ENCODE measurements at regions not wholly inside any gene's neighbourhood (a gene's known extent, or its start where the extent isn't known, plus 50 kb on each side); places are given as distances from the start of the nearest gene placed in this dataset.

DNA sequence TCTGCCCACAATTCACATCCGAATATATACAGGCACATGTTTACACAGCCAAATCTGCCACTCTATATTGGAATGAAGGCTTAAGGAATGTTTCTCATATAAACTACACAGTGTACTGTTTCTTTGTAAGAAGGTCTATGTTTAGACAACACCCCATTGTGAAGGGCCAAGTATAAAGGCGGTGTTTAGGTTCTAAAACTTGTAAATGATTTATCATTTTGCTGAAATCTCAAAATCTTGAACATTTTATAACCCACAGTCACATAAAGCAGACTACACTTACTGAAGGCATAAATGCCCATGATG lies 94.0 kb downstream of the ZNF608 start:
- DNase-seq (ENCODE audit: low read depth) = no peak
- TF ChIP-seq, protein P1, sequence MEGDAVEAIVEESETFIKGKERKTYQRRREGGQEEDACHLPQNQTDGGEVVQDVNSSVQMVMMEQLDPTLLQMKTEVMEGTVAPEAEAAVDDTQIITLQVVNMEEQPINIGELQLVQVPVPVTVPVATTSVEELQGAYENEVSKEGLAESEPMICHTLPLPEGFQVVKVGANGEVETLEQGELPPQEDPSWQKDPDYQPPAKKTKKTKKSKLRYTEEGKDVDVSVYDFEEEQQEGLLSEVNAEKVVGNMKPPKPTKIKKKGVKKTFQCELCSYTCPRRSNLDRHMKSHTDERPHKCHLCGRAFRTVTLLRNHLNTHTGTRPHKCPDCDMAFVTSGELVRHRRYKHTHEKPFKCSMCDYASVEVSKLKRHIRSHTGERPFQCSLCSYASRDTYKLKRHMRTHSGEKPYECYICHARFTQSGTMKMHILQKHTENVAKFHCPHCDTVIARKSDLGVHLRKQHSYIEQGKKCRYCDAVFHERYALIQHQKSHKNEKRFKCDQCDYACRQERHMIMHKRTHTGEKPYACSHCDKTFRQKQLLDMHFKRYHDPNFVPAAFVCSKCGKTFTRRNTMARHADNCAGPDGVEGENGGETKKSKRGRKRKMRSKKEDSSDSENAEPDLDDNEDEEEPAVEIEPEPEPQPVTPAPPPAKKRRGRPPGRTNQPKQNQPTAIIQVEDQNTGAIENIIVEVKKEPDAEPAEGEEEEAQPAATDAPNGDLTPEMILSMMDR (conservative IDR thresholded peaks at IDR 0.05; ENCODE audit: control insufficient read depth, insufficient read depth, low read depth, low read length) = no peak
- H3K4me3 ChIP-seq (ENCODE audit: control insufficient read depth, low read depth, low read length) = no peak overlapping the region

DNA sequence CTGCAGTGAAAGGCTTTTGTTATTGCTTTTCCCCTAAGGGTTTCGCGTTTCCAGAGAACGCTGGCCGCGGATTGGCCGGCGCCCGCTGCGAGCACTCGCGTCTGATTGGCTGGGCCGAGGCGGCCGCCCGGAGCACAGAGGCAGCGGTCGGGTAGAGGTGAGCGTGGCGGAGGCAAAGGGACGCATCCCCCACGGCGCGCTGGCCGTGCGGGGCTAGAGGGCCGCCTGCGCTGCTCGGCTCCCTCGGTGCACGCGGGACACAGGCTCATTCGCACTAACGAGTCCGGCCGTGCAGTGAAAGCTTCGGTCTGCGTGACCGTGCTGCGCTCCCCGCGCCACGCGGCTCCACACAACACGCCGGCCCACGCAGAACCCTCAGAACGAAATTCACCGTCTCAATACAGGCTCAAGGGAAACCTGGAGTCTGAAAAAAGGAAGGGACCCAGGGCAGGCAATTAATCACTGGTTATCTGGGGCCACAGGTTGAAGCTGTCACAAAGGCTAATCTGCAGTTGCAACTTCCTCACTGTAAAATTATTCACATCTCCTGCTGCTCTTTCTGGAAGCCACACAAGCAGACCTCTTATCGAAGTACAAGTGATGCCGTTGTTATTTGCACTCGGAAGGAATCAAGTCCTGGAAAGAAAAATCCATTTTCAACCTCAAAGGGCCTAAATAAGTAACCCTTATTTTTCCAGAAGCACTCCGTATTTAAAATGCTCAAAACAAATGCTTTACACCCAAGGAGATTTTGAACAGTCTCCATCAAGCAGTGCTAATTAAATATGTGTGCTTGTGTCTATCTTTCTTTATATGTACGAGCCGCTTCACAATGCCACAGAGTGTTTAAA lies 94.6 kb downstream of the ZNF608 start:
- no peak for DNase-seq (ENCODE audit: low read depth)
- TF ChIP-seq, protein P1 (conservative IDR thresholded peaks at IDR 0.05; ENCODE audit: control insufficient read depth, insufficient read depth, low read depth, low read length) = no peak
- H3K4me3 ChIP-seq (ENCODE audit: control insufficient read depth, low read depth, low read length) = peak overlapping the region; percentile 50

DNA sequence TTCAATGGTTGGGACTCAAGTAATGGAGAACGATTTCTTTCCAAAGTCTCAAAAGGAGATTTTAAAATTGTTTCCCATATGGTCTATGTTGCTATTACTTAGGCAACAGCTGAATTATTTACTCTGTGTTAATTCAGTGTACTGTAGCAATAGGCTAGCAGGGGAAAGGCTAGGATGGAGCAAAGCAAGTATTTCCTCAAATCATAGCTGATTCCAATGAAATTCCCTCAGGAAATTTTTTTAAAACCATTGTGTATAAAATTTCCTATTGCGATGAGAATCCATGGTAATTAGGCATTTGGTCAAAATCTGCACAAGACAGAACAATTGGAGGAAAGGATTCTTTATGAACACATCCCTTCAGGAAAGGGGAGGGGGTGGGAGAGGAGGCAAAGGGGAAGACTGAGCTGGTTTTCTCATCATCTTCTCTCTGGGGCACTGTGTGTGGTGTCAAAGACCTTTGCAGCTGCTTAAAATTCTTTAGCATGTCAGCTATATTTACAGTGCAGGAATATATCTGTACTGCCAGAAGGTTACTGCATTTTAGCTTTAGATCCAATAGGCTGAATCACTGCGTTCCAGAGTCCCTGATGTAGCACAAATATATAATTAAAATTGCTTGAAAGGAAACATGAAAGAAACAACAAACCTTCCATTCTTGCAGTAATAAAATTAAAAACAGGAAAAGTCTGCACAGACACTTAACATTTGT lies 95.3 kb downstream of the ZNF608 start:
- peak; percentile 72 for DNase-seq (ENCODE audit: low read depth)
- TF ChIP-seq, protein P1 (conservative IDR thresholded peaks at IDR 0.05; ENCODE audit: control insufficient read depth, insufficient read depth, low read depth, low read length) = no peak
- peak overlapping the region; percentile 50 for H3K4me3 ChIP-seq (ENCODE audit: control insufficient read depth, low read depth, low read length)

DNA sequence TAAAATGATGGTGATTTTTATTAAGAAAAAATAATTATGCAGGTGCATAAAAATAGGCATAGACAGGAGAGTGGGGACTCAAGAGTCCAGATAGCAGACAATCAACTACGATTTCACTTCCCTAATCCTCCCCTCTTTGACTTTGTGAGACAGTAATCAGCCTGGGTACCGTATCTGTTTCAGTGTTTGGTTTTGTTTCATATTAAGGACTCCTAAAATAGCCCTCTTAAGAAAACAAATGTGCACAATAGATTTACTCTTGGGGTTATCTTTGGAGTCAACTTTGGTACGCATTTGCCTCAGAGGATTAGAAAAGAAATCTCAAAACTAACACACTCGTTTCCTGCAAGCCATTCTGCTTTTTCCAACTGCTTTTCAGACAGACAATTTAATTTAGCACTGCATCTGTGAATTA lies 96.3 kb downstream of the ZNF608 start:
- H3K4me3 ChIP-seq (ENCODE audit: control insufficient read depth, low read depth, low read length) = no peak overlapping the region
- no peak for DNase-seq (ENCODE audit: low read depth)
- TF ChIP-seq, protein P1 (conservative IDR thresholded peaks at IDR 0.05; ENCODE audit: control insufficient read depth, insufficient read depth, low read depth, low read length) = no peak

DNA sequence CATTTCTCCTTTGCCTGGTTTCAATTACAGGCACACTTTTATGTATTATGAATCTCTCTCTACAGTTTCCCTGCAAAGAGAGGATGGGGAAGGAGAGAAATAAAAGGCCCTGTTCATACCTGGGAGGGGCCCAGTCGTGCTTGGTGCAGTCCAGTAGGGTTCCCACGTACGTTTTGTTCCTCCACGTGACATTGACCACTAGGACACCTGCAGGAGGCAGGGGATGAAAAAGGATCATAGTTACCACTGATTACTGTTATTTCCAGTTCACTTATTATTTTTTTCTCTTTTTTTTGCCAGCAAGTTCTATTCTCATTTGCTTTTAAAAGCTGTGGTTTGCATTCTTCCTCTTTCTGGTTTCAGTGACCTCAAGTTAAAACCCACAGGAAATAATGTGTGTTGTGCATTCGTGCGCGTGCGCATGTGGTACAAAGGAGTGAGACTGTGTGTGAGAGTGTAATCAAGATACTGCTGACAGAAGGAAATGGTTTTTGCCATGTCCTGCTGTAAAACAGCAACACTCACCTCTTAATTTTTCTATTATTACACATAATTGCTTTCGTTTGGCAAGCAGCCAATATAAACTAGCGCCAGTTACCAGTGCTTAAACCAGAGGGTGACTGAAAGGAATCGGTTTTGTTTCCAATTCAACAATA lies 96.8 kb downstream of the ZNF608 start:
- TF ChIP-seq, protein P1 (conservative IDR thresholded peaks at IDR 0.05; ENCODE audit: control insufficient read depth, insufficient read depth, low read depth, low read length) = no peak
- H3K4me3 ChIP-seq (ENCODE audit: control insufficient read depth, low read depth, low read length) = no peak overlapping the region

DNA sequence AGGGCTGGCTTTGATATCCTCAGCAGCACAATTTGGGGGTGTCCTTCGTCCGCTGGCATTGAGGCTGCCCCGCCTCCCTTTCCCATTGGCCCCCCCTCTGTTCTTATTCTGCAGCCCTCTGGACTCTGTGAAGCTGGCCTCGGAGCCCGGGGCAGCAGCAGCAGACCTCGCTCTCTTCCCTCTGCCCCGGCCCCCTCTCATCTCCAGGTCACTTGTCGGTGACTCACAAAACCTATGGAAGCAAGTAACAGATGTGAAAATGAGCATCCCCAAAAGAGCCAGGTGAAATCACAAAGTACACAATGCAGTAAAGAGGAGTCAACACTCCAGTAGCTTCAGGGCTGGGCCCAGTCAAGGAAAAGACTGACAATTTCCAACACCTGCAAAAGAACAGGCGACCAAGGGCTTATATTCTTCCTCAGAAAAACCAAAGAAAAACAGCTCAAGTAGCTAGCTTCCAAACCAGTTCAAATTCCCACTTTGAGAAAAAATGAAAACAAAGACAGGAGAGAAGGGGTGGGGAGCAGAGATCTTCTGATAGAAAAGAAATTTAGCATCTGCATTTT lies 97.5 kb downstream of the ZNF608 start:
- DNase-seq (ENCODE audit: low read depth) = no peak
- TF ChIP-seq, protein P1 (conservative IDR thresholded peaks at IDR 0.05; ENCODE audit: control insufficient read depth, insufficient read depth, low read depth, low read length) = no peak
- no peak overlapping the region for H3K4me3 ChIP-seq (ENCODE audit: control insufficient read depth, low read depth, low read length)

More for the DNA sequence above, 96.8 kb downstream of the ZNF608 start:
- DNase-seq (ENCODE audit: low read depth) = peak; percentile 62

Data from fibroblast of mammary gland (primary cell).